HG02852 (cell line): ENCODE measurements at regions not wholly inside any gene's neighbourhood (a gene's known extent, or its start where the extent isn't known, plus 50 kb on each side); places are given as distances from the start of the nearest gene placed in this dataset.

Experiments used
- ATAC-seq: cut with Tn5 transposase; IDR thresholded peaks from one replicate; pipeline ENCODE4 v1.9.1; 2021; ENCODE audit warnings: mild to moderate bottlenecking, moderate library complexity; ENCODE audit not compliant: unreplicated experiment

DNA sequence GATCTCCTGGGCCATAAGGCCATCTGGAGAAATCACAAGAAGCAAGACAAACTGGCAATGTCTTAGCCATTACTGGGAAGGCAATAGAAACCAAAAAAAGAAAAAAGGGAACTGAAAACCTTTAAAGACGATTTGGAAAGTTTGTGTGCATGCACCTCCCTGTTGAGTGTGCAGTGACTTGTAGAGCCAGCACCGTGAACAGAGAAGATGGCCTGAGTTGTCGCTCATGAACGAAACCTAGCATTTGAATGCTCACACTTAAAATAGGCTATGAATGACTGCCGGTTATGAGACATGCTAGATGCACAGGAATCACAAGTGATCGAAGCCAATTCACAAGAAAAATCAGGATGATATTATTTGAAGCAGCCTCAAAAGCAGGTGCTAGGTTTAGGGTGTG is 151.3 kb upstream of the ADO start:
- peak; percentile 78 for ATAC-seq

DNA sequence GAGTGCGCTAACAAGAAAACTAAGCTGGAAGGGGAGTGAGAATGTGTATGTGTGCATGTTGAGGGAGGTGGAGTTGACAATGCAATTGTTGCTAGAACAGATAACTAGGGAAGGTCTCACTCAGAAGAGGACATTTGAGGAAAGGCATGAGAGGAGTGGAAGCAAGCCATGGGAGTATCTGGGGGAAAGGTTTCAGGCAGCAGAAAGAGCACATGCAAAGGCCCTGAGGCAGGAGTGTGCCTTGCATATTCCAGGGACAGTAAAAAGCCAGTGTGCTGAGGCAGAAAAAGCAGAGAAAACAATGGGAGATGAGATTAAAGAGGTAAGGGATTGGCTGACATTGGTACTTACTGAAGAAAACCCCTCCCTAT is 149.6 kb upstream of the ADO start:
- ATAC-seq: no peak

DNA sequence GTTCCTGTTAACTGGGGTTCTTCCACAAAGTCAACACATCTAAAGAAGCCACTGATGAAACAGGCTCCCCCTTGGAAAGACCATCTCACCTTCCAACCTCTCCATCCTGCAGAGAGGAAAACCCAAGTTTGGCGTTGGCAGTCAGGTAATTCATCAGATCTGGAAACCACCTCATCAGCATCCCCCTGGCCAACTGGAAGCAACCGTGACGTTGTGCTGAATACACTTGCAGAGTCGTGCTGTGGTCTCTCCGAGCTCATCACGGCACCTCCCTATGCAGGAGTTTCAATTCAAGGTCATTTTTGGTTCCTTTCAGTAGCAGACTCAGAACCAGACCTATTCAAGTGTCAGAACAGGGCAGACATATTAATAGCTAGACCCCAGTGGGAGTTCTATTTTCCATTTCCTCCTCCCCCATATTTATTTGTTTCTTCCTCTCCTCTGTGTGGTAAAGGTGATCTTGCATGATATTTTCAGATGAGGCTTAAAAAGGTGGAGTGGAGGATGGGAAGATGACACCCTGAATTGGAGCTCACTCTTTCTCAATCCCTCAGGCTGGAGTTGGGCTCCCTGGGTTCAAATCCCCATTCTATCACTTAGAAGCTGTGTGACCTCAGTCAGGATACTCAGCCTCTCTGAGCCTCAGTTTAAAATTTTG is 149.1 kb upstream of the ADO start:
- ATAC-seq: peak; percentile 81

DNA sequence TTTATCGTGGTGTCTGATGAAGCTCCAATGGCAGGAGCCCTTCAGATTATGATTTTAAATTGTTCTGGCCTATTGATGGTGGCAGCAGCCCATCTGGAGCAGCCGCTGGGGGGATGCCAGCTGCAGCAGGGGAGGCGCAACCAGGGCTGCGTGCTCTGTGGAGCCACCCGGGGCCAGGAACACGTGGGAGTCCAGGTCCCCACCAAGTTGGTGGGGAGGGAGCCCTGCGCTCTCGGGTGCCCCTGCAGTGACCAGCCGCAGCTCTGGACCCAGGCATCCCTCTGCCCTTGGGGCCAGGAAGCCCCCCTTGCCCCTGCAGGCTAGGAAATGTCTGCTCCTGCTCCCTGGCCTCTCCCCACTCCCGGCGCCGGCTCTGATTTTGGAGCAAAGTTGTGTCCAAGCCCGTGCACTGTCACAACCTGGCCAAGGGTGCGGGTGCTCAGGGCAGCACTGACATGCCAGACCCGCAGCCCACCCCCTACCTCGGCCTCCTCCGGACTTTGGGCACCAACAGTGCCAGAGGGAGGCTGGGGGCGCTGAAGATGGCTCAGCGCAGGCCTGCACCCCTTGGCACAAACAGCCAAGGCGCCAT is 147.2 kb upstream of the ADO start:
- no peak for ATAC-seq

DNA sequence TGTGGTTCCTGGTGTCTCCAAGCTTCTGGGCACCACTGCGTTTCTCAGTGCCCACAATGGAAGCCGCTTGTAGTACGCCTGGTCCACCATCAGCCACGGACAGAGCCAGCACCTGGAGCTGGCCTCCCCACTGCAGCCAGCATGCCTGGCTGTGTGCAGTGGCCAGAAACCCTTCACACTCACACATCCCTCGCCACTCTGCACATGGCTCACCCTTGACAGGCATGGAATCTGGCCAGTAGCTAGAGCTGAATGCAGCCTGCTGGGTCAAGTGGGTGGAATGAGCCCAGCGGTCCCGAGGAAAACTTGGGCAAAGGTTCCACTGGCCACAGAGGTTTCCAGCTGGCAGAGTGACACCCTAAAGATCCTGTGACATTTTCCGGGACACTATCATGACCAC is 146.0 kb upstream of the ADO start:
- no peak for ATAC-seq

DNA sequence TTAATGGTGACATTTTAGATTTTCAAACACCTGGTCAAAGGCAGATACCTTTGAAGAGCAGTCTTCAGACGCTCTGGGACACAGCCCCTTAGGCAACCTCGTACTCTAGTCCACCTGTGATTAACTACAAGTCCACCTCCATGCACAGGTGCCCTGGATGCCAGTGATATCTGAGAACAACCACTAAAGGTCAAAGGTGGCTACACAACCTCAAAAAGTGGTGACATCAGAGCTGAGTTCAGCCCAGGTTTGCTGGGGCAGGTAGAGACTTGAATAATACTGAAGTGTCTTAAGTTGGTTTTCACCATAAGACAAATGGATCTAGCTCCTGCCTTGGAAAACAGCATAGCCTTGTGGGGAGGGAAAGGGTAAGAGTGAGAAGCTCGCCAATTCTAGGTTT is 143.4 kb upstream of the ADO start:
- no peak for ATAC-seq

DNA sequence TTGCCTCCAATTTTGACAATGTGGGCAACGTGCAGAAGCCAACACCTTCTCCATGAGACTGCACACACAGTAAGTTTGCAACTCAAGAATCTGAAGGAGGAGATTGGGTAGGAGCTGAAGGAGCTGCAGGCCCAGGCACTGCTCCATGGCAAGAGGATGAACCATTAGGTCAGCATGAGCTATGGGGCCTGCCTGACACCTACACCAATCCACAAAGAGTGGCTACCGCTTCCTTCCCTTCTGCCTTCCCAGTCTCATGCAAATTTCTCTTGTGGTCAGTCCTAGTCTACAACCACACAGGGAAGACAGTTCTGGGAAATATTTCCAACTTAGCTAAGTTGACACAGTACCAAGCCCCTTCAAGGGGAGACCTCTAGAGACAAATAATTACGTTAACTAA is 142.0 kb upstream of the ADO start:
- no peak for ATAC-seq

DNA sequence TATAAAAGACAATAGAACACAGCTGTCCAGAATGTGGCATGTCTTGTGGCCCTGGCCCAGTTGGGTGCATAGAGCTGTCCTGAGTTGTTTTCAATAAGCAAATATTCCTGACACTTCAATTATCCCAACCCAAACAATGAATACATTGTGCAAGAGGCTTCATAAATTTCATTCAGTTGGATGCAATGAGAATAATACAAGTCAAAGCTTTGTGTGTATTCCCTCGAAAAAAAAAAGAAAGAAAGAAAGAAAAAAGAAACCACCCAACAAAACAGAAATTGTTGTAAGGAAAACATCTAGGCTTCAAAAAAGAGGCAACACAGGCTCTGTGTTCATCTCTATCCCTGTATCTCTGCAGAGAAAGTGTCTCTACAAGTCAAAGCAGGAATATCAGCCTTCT is 138.7 kb upstream of the ADO start:
- ATAC-seq: no peak

DNA sequence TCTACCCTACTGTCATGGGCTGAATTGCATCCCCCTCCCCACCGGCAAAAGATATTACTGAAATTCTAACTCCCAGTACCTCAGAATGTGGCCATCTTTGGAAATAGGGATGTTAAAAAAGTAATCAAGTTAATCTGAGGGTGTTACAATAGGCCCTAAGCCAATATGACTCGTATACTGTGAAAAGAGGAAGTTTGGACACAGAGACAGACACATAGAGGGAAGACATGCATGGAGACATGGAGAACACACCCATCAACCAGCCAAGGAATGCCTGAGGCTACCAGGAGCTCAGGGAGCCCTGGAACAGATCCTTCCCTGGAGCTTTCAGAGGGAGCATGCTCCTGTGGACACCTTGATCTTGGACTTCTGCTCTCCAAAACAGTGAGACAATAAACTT is 138.2 kb upstream of the ADO start:
- ATAC-seq: no peak

DNA sequence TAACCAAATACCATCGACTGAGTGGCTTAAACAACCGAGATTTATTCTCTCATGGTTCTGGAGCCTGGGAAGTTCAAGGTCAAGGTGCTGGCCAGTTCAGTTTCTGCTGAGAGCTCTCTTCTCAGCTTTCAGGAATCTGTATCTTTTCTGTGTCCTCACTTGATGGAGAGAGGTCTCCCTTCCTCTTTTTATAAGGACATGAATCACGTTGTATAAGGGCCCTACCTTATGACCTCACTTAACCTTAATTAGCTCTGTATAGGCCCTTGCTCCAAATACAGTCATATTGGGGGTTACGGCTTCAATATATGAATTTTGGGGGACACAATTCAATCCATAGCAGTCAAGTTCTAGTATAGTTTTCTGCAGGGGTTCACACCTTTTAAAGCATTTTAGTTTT is 135.2 kb upstream of the ADO start:
- ATAC-seq: no peak

DNA sequence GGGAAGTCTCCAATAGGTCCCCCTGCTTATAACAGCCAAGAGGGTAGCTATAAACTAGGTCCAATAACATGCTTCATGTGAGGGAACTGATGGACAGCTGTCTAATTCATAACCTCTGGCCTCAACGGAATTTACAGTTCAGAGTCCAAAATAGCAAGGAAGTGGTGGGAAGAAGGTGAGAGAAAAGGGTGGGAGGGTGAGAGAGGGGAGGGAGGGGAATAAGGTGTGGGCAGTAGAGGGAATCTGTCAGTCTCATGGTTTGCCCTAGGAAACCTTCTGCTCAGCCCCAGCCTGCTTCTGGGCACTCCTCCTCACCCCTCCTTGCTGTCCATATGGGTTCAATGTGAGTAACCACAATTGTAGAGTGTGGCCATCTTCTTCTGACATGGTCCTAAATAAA is 133.4 kb upstream of the ADO start:
- ATAC-seq: no peak

DNA sequence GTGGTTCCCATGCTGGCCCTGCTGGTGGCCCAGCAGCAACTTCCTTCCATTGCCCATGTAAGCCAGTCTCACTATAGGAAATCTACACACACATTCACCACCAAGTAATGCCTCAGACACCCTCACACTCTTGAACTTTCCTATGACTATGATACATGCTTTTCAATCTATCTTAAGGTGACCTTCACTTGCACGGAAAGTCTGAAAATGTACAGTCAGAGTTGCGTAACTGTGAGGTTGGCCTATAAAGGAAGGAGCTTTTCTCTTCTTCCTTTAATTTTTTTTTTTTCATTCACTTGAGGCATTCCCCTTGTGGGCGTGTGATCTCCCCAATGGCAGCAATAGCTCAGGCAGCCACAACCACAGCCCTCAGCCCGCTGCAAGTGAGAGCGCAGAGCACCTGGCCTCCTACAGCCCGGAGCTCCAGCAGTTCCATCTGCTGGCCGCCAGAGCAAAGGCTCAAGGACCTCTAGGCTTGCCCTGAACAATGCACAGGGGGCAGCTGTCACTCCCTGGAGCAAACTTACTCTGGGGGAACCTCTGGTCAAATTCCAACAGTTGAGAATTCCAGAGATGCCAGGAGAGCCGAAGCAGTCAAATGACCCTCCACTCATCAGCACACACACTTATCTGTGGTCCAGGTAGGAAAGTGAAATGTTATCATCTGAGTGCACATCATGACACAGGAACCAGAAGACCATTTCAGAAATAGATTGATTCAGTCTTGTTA is 123.1 kb upstream of the ADO start:
- ATAC-seq: peak; percentile 95

DNA sequence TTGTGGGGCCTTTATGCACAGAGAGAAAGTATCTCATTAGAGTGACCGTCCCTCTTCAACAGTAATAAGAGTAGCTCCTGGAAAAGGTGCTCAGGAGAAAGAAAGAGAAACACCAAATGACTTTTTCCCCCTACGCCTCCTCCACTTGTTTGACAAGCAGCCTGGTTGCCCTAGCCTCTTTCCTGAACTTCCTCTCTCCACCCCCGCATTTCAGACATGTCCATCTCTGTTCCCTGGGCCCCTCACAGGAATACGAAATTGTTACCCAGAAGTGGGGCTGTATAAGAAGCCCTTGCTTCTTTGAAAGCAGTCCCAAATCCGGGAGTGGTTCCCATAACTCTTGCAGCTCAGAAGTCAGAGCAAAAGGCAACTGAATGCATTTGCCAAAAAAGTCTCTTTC is 119.6 kb upstream of the ADO start:
- ATAC-seq: no peak

DNA sequence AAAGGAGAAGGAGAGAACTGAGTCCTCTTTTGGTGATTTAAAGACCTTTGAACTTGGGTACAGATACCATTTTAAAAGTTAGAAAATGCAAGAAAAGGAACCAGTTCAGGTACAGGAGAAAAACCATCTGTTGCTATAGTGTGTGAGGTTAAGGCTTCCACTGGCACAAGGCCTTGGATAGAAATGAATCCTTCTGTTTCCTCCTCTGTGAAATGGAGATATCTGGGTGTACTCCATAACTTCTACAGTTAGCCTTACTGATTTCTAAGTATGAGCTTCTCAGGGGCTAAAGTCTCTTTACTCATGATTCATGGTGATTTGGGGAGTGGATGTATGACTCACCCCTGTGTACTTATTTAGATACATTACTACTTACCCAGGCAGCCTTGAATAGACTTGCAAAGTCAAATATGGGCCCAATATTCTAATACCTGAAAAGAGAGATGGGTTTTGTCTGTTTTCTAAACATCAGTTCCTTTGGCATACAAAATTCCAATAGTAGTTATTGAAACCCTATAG is 117.2 kb upstream of the ADO start:
- ATAC-seq: no peak

DNA sequence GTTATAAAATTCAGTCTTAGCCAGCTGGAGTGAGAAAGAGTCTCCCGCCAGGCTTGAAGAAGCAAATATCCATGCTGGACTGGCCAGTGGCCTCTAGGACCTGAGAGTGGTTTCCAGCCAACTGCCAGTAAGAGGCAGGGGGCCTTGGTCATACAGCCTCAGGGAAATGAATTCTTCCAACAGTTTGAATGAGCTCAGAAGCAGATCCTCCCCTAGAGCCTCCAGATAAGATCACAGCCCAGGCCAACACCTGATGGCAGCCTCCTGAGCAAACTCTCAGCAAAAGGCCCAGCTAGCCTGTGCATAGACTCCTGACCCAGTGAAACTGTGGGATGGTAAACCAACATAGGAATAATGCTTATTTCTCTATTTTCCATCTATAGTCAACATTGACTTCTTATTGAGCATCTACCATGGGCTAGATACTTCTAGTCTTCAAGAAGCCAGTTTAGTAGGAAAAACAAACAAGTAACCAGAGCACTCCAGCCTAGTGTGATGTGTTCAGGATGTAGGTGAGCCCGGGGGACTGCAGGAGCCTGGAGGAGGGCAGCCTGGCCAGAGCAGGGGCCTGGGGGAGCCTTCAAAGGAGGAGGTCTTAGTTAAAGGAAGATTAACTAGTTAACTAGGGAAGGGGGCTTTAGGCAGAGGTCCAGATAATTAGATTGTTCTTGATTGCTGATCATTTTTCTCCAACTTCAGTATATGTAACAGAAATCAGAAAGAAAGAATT is 115.4 kb upstream of the ADO start:
- ATAC-seq: no peak

DNA sequence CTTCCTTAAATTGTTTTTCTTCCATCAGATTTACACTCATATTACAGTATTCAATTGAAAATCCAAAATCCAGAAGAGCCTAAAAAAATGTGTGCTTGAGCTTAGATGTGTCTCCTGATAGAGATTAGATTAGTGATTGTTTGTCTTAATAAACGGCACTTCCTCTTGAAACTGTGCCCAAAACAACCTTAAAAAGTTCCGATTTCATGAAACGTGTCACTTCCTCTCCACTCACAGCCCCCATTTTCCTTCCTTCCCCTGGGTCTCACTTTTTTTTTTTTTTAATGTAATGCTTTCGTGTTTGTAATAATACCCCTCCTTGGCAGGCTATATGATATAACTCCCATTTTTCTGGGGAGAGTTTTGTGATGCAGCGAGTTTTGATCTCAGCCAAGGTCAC is 114.8 kb upstream of the ADO start:
- no peak for ATAC-seq

DNA sequence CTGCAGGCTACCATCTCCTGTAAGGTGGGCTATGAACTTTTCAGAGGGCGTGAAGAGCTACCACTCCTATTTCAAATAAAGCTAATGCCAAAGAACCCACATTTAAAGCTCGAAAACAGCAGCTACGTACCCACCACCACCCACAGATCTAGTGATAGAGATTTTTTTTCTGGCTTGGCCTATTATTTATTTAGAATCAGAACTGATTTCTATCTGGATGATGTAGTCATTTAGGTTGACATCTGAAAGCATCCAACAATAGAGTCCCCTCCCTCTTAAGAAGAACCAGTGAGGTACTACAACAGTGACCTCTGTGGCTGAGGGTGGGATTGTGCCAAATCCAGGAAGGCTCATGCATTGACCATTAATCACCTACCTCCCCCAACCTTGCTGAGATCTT is 113.8 kb upstream of the ADO start:
- ATAC-seq: no peak

DNA sequence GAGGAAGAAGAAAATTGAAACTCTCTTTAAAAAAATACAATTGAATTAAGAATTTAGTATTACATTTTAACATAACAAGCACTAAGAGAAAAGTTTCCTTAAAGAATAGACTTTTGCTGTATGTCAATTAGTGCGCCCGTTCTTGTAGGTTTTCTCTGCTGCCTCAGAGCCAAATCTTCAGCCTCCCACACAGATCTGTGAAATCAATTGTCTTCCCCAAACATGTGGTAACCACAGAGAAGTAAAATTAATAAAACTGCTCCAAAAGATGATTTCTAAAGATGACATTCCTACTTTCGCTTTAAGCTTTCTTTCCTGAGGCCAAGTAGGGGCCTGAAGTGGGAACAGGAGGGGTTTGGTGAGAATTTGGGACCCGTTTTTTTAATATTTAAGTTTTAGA is 113.2 kb upstream of the ADO start:
- ATAC-seq: no peak

DNA sequence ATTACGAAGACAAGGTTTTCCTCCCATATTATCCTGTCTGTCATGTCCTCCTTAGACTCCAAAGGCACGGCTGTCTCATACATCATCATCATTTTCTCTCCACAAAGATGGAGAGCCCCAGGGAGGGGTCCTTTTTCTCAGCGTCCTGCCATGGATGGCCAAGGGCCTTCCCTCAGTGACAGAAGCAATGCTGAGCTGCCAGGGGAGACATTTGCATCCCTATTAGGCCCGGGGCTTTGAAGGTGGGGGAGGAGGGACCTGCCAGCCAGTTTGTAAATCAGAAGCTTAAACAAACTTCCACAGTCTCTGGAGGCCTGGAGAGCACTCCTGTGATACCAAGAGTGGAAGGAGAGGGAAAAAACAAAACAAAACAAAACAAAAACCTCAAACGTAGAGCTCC is 112.4 kb upstream of the ADO start:
- no peak for ATAC-seq

DNA sequence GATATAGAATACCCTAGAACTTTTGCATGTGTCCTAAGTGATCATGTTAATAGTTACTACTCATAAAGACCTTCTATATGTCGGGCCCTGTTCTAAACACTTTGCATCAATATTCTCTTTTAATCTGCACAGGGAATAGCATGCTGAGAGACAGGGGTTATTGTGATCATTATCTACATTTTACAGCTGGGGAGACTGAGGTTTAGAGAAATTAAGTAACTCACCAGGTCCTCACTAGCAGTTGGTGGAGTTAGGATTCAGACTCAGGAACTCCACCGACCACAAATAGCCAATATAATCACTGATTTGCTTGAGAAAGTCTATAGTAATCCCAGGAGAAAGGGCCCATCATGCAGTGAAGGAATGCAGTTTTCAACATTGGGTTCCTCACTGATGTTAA is 111.2 kb upstream of the ADO start:
- no peak for ATAC-seq

DNA sequence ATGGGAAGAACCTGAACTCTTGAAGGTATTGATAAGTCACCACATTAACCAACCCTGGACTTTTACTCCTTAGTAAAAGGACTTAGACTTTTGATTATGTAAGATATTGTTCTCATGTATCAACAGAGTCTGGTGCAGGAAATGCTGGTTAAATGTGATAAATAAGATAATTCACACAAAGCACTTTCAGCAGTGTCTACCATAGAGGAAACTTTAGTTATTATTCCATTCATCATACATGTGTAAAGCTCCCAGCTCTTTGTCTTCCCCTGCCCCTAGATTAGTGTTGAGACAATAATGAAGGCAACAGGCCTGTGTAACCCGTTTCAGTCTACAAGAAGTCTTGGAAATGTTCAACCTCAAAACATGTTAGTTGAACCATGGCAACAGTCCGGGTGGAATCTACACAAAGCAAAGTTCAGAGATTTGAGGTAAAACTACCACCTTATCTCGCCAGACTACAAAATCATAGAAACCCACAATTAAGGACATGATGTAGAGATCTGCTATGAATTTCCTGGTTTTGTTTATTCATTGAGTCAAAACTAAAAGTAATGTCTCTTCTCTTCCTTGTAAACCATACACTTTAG is 109.9 kb upstream of the ADO start:
- no peak for ATAC-seq
